HepG2 (cell line): ENCODE measurements at regions not wholly inside any gene's neighbourhood (a gene's known extent, or its start where the extent isn't known, plus 50 kb on each side); places are given as distances from the start of the nearest gene placed in this dataset.

ENCODE experiments used
- ATF4 ChIP-seq, 2 experiments: fragments of 450-650 bp in 1 of 2; sonication (generic) in 1 of 2; formaldehyde crosslinking; IDR thresholded peaks; 2 replicates each; pipeline versions ENCODE4 v1.5.0 to v1.8.0; 2020 to 2022; ENCODE audit warnings: mild to moderate bottlenecking in 1 of 2, missing genetic modification reagents in 1 of 2
- CEBPZ ChIP-seq: IDR thresholded peaks from 2 replicates; pipeline ENCODE4 v1.6.1; 2012; ENCODE audit warnings: low read length, improper control_type of control experiment
- FOSL2 ChIP-seq: sonication (generic); formaldehyde crosslinking; IDR thresholded peaks from 2 replicates; pipeline ENCODE4 v1.4.0; 2020; ENCODE audit warnings: missing genetic modification reagents
- KLF6 ChIP-seq: IDR thresholded peaks from 2 replicates; pipeline ENCODE4 v1.8.0; 2016; ENCODE audit warnings: missing biosample characterization, missing genetic modification reagents
- SOX13 ChIP-seq, 3 experiments: fragments of 450-650 bp in 1 of 3; sonication (generic) in 1 of 3; formaldehyde crosslinking in 1 of 3; IDR thresholded peaks in 2 of 3; conservative IDR thresholded peaks in 1 of 3; 2 replicates each; pipeline versions ENCODE4 v1.5.0 to v1.6.1; 2016 to 2020; ENCODE audit warnings: antibody characterized with exemption in 1 of 3, mild to moderate bottlenecking in 1 of 3, missing compliant biosample characterization in 1 of 3, missing genetic modification reagents in 1 of 3, moderate library complexity in 1 of 3
- SP2 ChIP-seq: sonication (generic); formaldehyde crosslinking; IDR thresholded peaks from 2 replicates; pipeline ENCODE4 v1.5.1; 2020; ENCODE audit warnings: mild to moderate bottlenecking, missing genetic modification reagents
- TBP ChIP-seq: sonication (generic); formaldehyde crosslinking; IDR thresholded peaks from 2 replicates; pipeline ENCODE4 v1.5.0; 2020; ENCODE audit warnings: missing genetic modification reagents
- ZFP37 ChIP-seq: sonication (generic); formaldehyde crosslinking; IDR thresholded peaks from 2 replicates; pipeline ENCODE4 v1.4.0; 2020; ENCODE audit warnings: missing genetic modification reagents, borderline replicate concordance
- ZNF337 ChIP-seq: sonication (generic); formaldehyde crosslinking; IDR thresholded peaks from 2 replicates; pipeline ENCODE4 v1.5.1; 2020; ENCODE audit warnings: missing genetic modification reagents, low read depth, mild to moderate bottlenecking, borderline replicate concordance

GRCh38 chr12:111182382-111182781, 186.5 kb downstream of the PHETA1 start (continued):
- TF ChIP-seq CEBPZ (no peak), ZFP37 (CRISPR knock-in tag) (no peak), FOSL2 (no peak), KLF6 (CRISPR knock-in tag) (no peak), SP2 (CRISPR knock-in tag) (no peak), SOX13 (IDR thresholded peaks at IDR 0.05) (no peak), SOX13 (CRISPR knock-in tag; conservative IDR thresholded peaks at IDR 0.05 in 1 of 2, IDR thresholded peaks at IDR 0.05 in 1 of 2) (no peak), TBP (CRISPR knock-in tag) (no peak), ZNF337 (CRISPR knock-in tag) (no peak), ATF4 (CRISPR knock-in tag; IDR thresholded peaks at IDR 0.05) (no peak)
